ENCODE measurements at regions not wholly inside any gene's neighbourhood (a gene's known extent, or its start where the extent isn't known, plus 50 kb on each side); places are given as distances from the start of the nearest gene placed in this dataset.
"Not testable (repeated sequence)": the region's sequence is repeated elsewhere in the genome, so short reads cannot be mapped to it uniquely, and the experiment has no call there.

DNA sequence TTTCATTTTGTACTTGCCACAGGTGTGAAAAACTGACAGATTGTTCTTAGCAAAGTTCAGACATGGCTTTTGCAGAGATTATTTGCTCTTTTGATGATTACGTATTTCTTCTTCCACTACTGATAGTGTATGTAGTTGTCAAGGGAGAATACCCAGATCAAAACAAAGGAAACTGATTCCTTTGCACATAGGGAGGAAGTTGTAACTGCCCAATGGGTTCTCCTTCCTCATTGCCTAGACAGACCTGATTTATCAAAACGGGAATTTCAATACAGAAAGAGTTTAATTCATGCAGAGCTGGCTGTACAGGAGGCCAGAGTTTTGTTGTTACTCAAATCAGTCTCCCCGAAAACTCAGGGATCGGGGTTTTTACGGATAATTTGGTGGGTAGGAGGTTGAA is 214.7 kb downstream of the BCAS1 start:
- no peak for DNase-seq

GRCh38 chr20:53854609-53854926 is 215.8 kb downstream of the BCAS1 start:
- not testable (repeated sequence) for DNase-seq

DNA sequence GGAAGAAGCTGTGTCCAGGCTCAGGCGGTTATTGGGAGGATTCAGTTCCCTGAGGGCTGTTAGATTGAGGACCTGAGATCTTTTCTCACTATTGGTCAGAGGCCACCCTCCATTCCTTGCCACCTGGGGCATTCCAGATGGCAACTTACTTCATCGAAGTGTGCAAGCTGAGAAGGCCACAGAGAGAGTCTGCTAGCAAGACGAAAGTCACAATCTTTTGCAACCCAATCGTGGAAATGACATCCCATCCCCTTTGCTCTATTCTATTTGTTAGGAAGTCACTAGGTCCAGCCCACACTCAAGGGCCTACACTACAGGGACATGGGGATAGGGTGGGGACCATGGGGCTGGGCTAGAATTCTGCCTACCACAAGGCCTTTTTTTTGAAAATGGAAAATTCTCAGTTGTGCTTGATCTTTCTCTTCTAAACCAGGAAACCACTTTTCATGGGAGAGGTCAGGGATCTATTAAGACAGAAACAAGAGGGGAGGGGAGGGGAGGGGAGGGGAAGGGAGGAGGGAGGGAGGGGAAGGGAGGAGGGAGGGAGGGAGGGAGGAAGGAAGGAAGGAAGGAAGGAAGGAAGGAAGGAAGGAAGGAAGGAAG is 217.2 kb downstream of the BCAS1 start:
- DNase-seq, result no peak

DNA sequence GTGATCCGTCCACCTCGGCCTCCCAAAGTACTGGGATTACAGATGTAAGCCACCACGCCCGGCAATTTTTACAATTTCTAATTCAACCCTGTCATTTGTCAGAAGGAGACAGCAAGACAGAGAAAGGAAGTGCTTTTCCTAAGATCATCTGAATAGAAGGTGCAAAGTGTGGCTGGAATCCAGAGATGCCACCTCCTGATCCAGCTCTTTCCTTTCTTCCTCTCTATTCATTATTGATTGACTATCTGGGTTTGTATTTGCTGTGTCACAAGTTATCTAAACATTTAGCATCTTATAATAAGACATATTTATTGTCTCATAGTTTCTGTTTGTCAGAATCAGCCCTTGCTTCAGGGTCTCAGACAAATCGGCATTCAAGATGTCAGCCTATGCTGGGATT is 217.7 kb downstream of the BCAS1 start:
- no peak for DNase-seq

DNA sequence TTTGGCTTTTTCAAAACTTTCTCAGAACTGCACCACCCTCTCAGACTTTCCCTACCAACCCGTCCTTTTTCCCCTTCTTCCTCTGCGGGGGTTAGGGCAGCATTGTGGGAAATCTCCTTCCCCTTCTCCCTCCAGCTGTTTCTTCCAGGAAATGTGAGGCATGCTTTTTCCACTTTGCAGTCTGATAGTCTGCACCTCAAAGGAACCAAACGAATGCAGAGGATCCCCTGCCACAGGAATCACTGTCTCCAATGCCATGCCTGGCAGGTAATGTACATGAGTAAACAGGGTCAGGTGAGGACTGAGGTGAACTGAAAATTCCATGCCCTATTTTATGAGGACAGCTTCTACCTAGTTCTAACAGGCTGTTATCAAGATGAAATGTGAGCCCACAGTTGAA is 218.4 kb downstream of the BCAS1 start:
- no peak for DNase-seq

DNA sequence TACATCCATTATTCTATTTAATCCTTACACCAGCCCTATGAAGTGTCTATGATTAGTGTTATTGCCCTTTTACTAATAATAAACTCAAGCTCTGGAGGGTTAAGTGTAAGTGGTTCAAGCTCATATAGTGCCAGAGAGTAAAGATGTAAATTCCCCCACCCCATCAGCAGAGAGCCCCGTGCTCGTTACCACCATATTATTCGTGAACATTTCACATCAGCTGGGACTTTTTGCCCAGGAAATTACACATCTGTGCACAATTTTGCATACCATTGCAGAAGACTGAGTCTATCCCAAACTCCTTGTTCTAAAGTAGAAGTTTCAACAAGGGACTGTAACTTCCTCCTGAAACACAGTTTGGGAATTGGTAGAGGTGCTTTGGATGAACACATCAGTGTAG is 220.1 kb downstream of the BCAS1 start:
- no peak for DNase-seq

GRCh38 chr20:53849471-53850059 is 220.8 kb downstream of the BCAS1 start:
- DNase-seq, result no peak

- no peak for DNase-seq
Observed at GRCh38 chr20:53848304-53848703, 222.1 kb downstream of the BCAS1 start.

DNA sequence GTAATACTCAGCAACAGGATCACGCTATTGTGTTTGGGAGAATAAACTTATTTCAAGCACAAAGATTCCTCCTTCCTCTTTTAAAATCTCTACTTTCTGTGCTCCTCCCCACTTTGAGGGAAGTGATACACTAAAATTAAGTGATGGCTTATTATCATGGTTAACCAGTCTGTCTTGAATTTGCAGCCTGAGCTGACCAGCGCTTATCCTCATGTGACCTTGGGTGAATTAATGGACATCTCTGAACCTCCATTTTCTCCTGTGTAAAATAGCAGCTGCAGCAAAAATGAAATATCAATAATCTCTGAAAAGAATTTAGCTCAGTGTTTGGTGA is 222.6 kb downstream of the BCAS1 start:
- no peak for DNase-seq

- DNase-seq, result no peak
Observed at GRCh38 chr20:53847139-53847836, 223.1 kb downstream of the BCAS1 start.

- no peak for DNase-seq
Observed at GRCh38 chr20:53846640-53847039, 223.8 kb downstream of the BCAS1 start.

DNA sequence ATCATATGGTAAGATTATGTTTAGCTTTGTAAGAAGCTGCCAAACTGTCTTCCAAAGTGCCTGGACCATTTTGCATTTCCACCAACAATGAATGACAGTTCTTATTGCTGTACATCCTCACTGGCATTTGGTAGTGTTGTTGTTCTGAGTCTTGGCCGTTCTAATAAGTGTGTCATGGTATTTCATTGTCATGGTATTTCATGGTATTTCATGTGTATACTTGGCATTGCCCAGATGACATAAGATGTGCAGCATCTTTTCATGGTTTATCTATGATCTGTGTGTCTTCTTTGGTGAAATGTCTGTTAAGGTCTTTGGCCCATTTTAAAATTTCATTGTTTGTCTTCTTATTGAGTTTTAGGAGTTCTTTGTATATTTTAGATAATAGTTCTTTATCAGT is 224.4 kb downstream of the BCAS1 start:
- DNase-seq, result no peak

DNA sequence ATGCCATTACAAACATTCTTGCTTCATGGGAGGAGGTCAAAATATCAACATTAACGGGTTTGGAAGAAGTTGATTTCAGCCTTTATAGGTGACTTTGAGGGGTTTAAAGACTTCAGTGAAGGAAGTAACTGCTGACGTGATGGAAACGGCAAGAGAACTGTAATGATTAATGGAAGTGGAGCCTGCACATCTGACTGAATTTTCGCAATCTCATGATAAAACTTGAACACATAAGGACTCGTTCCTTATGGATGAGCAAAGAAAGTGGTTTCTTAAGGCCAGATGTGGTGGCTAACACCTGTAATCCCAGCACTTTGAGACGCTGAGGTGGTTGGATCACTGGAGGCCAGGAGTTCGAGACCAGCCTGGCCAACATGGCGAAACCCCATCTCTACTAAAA is 226.1 kb downstream of the BCAS1 start:
- no peak for DNase-seq

- DNase-seq, result no peak
Observed at GRCh38 chr20:53843645-53844044, 226.7 kb downstream of the BCAS1 start.

DNA sequence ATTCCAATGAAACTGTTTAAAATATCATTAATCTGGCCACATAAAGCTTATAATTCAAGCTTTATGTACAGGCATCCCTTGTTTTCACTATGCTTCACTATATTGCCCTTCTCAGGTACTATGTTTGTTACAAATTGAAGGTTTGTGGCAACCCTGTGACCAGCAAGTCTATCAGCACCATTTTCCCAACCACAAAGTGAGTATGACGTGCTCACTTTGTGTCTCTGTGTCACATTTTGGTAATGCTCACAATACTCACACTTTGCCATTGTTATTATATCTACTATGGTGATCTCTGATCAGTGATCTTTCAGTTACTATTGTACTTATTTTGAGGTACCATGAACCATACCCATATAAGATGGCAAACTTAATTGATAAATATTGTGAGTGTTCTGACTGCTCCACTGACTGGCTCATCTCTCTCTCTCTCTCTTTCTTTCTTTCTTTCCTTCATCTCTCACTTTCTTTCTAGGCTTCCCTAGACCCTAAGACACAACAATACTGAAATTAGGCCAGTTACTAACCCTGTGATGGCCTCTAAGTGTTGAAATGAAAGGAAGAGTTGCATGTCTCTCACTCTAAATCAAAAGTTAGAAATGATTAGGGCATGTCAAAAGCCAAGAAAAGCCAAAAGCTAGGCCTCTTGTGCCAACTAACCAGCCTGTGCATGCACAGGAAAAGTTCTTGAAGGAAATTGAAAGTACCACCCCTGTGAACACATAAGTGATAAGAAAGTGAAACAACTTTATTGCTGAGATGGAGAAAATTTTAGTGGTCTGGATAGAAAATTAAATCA is 227.9 kb downstream of the BCAS1 start:
- DNase-seq, result peak in 1 of 2 donors; percentile 18

- DNase-seq, result no peak
Observed at GRCh38 chr20:53841741-53842140, 228.7 kb downstream of the BCAS1 start.

DNA sequence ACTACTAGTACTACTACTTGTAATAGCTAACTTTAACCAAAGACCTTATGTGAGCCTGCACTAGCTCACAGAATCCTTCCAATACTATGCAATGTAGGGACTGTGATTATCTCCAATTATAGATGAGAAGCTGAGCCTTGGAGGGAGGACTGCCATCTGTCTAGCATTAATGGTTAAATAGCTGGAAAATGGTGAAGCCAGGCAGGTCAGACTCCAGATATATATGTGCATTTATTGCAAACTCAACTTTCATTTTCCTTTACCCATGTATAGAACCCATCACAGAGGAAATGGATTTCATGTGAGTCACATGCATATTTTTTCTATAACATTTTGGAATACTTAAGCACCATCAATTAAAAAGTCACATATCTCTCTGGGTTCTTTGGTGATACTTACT is 229.9 kb downstream of the BCAS1 start:
- DNase-seq, result no peak

GRCh38 chr20:53839423-53840176 is 230.8 kb downstream of the BCAS1 start:
- peak; percentile 41 to 55 for DNase-seq

DNA sequence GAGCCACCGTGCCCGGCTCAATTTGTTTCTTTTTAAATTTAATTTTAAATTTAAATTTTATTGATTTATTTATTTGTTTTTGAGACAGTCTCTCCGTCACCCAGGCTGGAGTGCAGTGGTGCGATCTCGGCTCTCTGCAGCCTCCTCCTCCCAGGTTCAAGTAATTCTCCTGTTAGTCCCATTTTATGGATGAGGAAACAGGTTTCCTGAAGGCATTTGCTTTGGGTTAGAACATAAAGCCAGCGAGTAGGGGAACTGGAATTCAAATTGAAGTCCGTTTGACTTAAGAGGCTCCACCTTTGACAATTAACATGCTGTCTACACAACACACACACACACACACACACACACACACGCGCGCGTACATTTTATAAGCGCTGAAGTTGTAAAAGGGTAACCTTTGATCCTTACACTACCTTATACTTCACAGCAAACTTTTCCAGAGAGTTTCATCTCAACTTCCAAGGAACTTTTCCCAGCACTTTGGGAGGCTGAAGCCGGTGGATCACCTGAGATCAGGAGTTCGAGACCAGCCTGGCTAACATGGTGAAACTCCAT is 232.0 kb downstream of the BCAS1 start:
- no peak for DNase-seq

GRCh38 chr20:53837126-53837826 is 233.1 kb downstream of the BCAS1 start:
- no peak for DNase-seq

DNA sequence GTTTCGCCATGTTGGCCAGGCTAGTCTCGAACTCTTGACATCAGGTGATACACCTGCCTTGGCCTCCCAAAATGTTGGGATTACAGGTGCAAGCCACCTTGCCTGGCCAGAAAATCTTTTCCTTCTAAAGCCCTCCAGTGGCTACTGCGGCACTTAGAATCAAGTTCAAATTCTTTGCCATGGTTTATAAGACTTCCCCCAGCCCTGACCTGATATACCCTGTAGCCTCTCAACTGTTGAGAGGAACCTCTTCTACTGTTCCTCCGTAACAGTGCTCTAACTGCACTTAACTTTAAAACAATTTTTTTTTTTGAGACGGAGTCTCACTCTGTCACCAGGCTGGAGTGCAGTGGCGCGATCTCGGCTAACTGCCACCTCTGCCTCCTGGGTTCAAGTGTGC is 235.6 kb downstream of the BCAS1 start:
- no peak for DNase-seq

GRCh38 chr20:53834062-53834442 is 236.3 kb downstream of the BCAS1 start:
- no peak for DNase-seq

Measured in activated CD4-positive, alpha-beta T cell treated with anti-CD3 and anti-CD28 coated beads for 4 hours (primary cell).